Lower lobe of right lung (tissue), 2 donors: ENCODE measurements at regions not wholly inside any gene's neighbourhood (a gene's known extent, or its start where the extent isn't known, plus 50 kb on each side); places are given as distances from the start of the nearest gene placed in this dataset.

ENCODE experiments used
- ATAC-seq, 2 donors: fragments of 200-7000 bp; cut with Tn5 transposase; one replicate each; pipeline ENCODE4 v1.9.1; 2020 to 2022; ENCODE audit warnings: mild to moderate bottlenecking in 2 of 2, moderate library complexity in 2 of 2
- DNase-seq: peaks from one replicate; pipeline ENCODE4 v3.0.0-alpha.2; 2020
- H3K27ac ChIP-seq: fragments of 200-600 bp; one replicate; pipeline ENCODE4 v1.8.0; 2022
- H3K27me3 ChIP-seq: fragments of 200-600 bp; one replicate; pipeline ENCODE4 v1.8.0; 2022; ENCODE audit warnings: low read depth
- H3K36me3 ChIP-seq: fragments of 200-600 bp; one replicate; pipeline ENCODE4 v1.8.0; 2022; ENCODE audit warnings: mild to moderate bottlenecking
- H3K4me1 ChIP-seq: fragments of 200-600 bp; one replicate; pipeline ENCODE4 v1.8.0; 2022
- H3K4me3 ChIP-seq: fragments of 200-600 bp; one replicate; pipeline ENCODE4 v1.8.0; 2022; ENCODE audit warnings: mild to moderate bottlenecking
- H3K9me3 ChIP-seq: fragments of 200-600 bp; one replicate; pipeline ENCODE4 v1.8.0; 2022
- CTCF ChIP-seq: fragments of 200-600 bp; IDR thresholded peaks from one replicate; pipeline ENCODE4 v1.8.0; 2022; ENCODE audit warnings: antibody characterized with exemption, mild to moderate bottlenecking
- intact Hi-C: fragments of 100-400 bp; cut with DNase I; formaldehyde crosslinking; loops from one replicate; pipeline ENCODE4 v1.11.0; 2022
- donor health status: DM: no; HTN: yes; CAD: no; lungs with severe emphysema.

DNA sequence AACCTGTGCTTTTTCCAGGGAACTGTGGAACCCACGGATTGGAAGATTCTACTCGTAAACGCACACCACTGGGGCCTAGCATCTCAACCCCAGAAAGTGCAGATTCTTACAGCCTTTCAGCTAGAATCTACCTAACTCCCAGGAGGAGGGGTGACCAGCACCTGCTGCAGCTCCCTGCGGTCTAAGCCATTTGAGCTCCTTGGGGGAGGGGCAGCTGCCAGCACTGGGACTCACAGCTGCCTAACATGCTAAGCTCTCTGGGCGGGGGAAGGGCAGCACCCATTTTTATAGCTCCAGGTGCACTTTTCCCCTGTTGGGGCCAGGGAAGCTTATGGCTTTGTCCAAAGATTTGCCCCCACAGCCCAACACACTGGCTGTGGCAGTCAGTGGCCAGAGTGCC lies 595.7 kb upstream of the EPHA5 start:
- DNase-seq (no peak), ATAC-seq (no peak)
- Histone ChIP-seq H3K27me3 (no peaks in the 10 kb centered on the region), H3K9me3 (no peaks in the 10 kb centered on the region), H3K36me3 (no peaks in the 10 kb centered on the region), H3K27ac (no peak overlapping the region), H3K4me1 (no peaks in the 10 kb centered on the region), H3K4me3 (no peak overlapping the region)
- intact Hi-C loops, result no loop called here
- no peak for TF ChIP-seq CTCF

- no peaks in the 10 kb centered on the region for H3K9me3 ChIP-seq
- no peak overlapping the region for H3K4me3 ChIP-seq
- no peaks in the 10 kb centered on the region for H3K4me1 ChIP-seq
- ATAC-seq (no peak), DNase-seq (no peak)
- H3K36me3 ChIP-seq, result no peaks in the 10 kb centered on the region
- intact Hi-C loops, result no loop called here
- H3K27ac ChIP-seq, result no peak overlapping the region
- no peak for TF ChIP-seq CTCF
- no peaks in the 10 kb centered on the region for H3K27me3 ChIP-seq
Observed at GRCh38 chr4:66252291-66252690, 582.0 kb upstream of the EPHA5 start.

GRCh38 chr4:66246643-66247042 lies 576.4 kb upstream of the EPHA5 start:
- no peak for ATAC-seq
- H3K27me3 ChIP-seq, result no peaks in the 10 kb centered on the region

DNA sequence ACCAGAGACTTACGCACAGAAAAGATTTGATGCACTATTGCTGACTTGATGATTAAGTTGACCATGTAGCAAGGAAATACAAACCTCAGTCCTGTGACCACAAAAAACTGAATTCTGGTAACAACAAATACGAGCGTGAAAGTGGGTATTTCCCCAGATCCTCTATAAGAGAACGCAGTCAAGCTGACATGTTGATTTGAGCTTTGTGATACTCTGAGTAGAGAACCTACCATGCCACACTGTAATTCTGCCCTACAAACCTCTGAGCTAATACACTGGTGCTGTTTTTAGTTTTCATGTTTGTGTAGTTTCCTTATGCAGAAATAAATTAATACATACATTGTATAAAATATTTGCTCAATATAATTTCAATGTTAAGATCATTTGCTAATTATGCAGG lies 565.6 kb upstream of the EPHA5 start:
- Histone ChIP-seq H3K4me1 (no peaks in the 10 kb centered on the region), H3K4me3 (no peak overlapping the region), H3K9me3 (no peaks in the 10 kb centered on the region), H3K36me3 (no peaks in the 10 kb centered on the region), H3K27ac (no peak overlapping the region), H3K27me3 (no peaks in the 10 kb centered on the region)
- DNase-seq (no peak), ATAC-seq (no peak)
- intact Hi-C loops, result no loop called here
- TF ChIP-seq CTCF, result no peak

More at GRCh38 chr4:66246643-66247042, 576.4 kb upstream of the EPHA5 start:
- Histone ChIP-seq H3K4me1 (no peaks in the 10 kb centered on the region), H3K9me3 (no peaks in the 10 kb centered on the region), H3K27ac (no peak overlapping the region), H3K4me3 (no peak overlapping the region), H3K36me3 (no peaks in the 10 kb centered on the region)
- no peak for TF ChIP-seq CTCF
- intact Hi-C loops, result no loop called here
- DNase-seq, result no peak

DNA sequence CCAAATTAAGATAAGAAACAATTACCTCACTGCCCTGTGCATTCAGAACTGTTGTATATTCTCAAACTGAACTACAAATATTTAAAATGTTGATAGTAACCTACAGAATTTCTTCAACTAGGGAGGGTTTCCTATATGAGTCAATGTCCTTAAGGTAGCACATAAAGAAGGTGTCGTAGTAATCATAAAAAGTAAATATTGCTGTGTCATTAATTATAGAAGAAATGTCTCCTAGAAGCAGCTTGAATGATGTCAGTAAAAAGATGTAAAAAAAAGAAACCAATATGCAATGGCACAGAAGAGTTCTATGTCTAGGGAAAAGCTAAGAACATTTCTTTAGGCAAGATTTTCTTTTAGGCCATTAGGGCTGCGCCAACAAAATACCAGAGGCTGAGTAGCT lies 559.6 kb upstream of the EPHA5 start:
- Histone ChIP-seq H3K27ac (no peak overlapping the region), H3K4me1 (no peaks in the 10 kb centered on the region), H3K4me3 (no peak overlapping the region), H3K36me3 (no peaks in the 10 kb centered on the region), H3K9me3 (no peaks in the 10 kb centered on the region), H3K27me3 (no peaks in the 10 kb centered on the region)
- no peak for TF ChIP-seq CTCF
- ATAC-seq (no peak), DNase-seq (no peak)
- intact Hi-C loops, result no loop called here

- H3K27me3 ChIP-seq, result no peaks in the 10 kb centered on the region
- no peak overlapping the region for H3K27ac ChIP-seq
- no peaks in the 10 kb centered on the region for H3K36me3 ChIP-seq
- no peak for TF ChIP-seq CTCF
- no peak for DNase-seq
- ATAC-seq, result no peak
- H3K9me3 ChIP-seq, result no peaks in the 10 kb centered on the region
- intact Hi-C loops, result no loop called here
- no peak overlapping the region for H3K4me3 ChIP-seq
- no peaks in the 10 kb centered on the region for H3K4me1 ChIP-seq
Observed at GRCh38 chr4:66225539-66225938, 555.2 kb upstream of the EPHA5 start.
